A549 (cell line): ENCODE measurements at regions not wholly inside any gene's neighbourhood (a gene's known extent, or its start where the extent isn't known, plus 50 kb on each side); places are given as distances from the start of the nearest gene placed in this dataset.

Source experiments
- EP300 ChIP-seq, 2 experiments: fragments of >200 bp; sonication (Bioruptor Twin); formaldehyde crosslinking; IDR thresholded peaks; 2 replicates in 1 of 2; 3 replicates in 1 of 2; pipeline ENCODE4 v1.6.1; 2016 to 2017
- HDAC2 ChIP-seq: fragments of 200-600 bp; sonication (generic); IDR thresholded peaks from 2 replicates; pipeline ENCODE4 v1.6.1; 2016
- HOXA7 ChIP-seq: fragments of 250-450 bp; sonication (Bioruptor Pico); IDR thresholded peaks from 2 replicates; pipeline ENCODE4 v1.5.0; 2020; ENCODE audit warnings: mild to moderate bottlenecking, moderate library complexity
- PBX3 ChIP-seq: IDR thresholded peaks from 2 replicates; pipeline ENCODE4 v1.6.1; 2012
- POLR2A ChIP-seq: IDR thresholded peaks from 2 replicates; pipeline ENCODE4 v1.6.1; 2012; ENCODE audit warnings: mild to moderate bottlenecking, low read length
- RAD21 ChIP-seq, 2 experiments: fragments of >200 bp in 1 of 2; sonication (Bioruptor Twin) in 1 of 2; formaldehyde crosslinking in 1 of 2; IDR thresholded peaks in 1 of 2; conservative IDR thresholded peaks in 1 of 2; 2 replicates in 1 of 2; 3 replicates in 1 of 2; pipeline ENCODE4 v1.6.1; 2012 to 2018; ENCODE audit warnings: inconsistent platforms in 1 of 2
- REST ChIP-seq: fragments of 200-600 bp; sonication (generic); IDR thresholded peaks from 2 replicates; pipeline ENCODE4 v1.6.1; 2016; ENCODE audit warnings: antibody characterized with exemption, mild to moderate bottlenecking, moderate library complexity
- RFX5 ChIP-seq: fragments of 450-650 bp; IDR thresholded peaks from 2 replicates; pipeline ENCODE4 v1.7.1; 2014; ENCODE audit warnings: antibody characterized with exemption, mild to moderate bottlenecking, moderate library complexity
- RNF2 ChIP-seq: fragments of 200-600 bp; sonication (generic); IDR thresholded peaks from 2 replicates; pipeline ENCODE4 v1.6.1; 2016; ENCODE audit warnings: low read depth, mild to moderate bottlenecking, antibody characterized with exemption, moderate library complexity, borderline replicate concordance
- SMC3 ChIP-seq: fragments of >200 bp; sonication (Bioruptor Twin); formaldehyde crosslinking; IDR thresholded peaks from 3 replicates; pipeline ENCODE4 v1.6.1; 2018; ENCODE audit warnings: inconsistent platforms
- TF ChIP-seq, protein P1 (sequence below): fragments of >200 bp; sonication (Bioruptor Twin); formaldehyde crosslinking; IDR thresholded peaks from 3 replicates; pipeline ENCODE4 v1.5.1; 2016
- TF ChIP-seq, protein P2 (sequence below): fragments of 450-650 bp; IDR thresholded peaks from 2 replicates; pipeline ENCODE4 v1.6.1; 2014; ENCODE audit warnings: antibody characterized with exemption
- TF ChIP-seq, protein P3 (sequence below): IDR thresholded peaks from 2 replicates; pipeline ENCODE4 v1.6.1; 2012
- TF ChIP-seq, protein P4 (sequence below): fragments of >200 bp; sonication (Bioruptor Twin); formaldehyde crosslinking; IDR thresholded peaks from 3 replicates; pipeline ENCODE4 v1.6.1; 2016

- TF ChIP-seq RNF2: no peak
- TF ChIP-seq, protein P1, sequence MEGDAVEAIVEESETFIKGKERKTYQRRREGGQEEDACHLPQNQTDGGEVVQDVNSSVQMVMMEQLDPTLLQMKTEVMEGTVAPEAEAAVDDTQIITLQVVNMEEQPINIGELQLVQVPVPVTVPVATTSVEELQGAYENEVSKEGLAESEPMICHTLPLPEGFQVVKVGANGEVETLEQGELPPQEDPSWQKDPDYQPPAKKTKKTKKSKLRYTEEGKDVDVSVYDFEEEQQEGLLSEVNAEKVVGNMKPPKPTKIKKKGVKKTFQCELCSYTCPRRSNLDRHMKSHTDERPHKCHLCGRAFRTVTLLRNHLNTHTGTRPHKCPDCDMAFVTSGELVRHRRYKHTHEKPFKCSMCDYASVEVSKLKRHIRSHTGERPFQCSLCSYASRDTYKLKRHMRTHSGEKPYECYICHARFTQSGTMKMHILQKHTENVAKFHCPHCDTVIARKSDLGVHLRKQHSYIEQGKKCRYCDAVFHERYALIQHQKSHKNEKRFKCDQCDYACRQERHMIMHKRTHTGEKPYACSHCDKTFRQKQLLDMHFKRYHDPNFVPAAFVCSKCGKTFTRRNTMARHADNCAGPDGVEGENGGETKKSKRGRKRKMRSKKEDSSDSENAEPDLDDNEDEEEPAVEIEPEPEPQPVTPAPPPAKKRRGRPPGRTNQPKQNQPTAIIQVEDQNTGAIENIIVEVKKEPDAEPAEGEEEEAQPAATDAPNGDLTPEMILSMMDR: no peak
- no peak for TF ChIP-seq HOXA7 (CRISPR knock-in tag)
- no peak for TF ChIP-seq HDAC2
- TF ChIP-seq POLR2A: no peak
- no peak for TF ChIP-seq EP300 (IDR thresholded peaks at IDR 0.05)
- no peak for TF ChIP-seq REST
- no peak for TF ChIP-seq PBX3
- TF ChIP-seq, protein P2, sequence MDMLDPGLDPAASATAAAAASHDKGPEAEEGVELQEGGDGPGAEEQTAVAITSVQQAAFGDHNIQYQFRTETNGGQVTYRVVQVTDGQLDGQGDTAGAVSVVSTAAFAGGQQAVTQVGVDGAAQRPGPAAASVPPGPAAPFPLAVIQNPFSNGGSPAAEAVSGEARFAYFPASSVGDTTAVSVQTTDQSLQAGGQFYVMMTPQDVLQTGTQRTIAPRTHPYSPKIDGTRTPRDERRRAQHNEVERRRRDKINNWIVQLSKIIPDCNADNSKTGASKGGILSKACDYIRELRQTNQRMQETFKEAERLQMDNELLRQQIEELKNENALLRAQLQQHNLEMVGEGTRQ: no peak
- no peak for TF ChIP-seq SMC3
- TF ChIP-seq, protein P3, sequence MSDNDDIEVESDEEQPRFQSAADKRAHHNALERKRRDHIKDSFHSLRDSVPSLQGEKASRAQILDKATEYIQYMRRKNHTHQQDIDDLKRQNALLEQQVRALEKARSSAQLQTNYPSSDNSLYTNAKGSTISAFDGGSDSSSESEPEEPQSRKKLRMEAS: no peak
- TF ChIP-seq RAD21 (conservative IDR thresholded peaks at IDR 0.05 in 1 of 2, IDR thresholded peaks at IDR 0.05 in 1 of 2): no peak
- TF ChIP-seq RFX5: no peak
- TF ChIP-seq, protein P4, sequence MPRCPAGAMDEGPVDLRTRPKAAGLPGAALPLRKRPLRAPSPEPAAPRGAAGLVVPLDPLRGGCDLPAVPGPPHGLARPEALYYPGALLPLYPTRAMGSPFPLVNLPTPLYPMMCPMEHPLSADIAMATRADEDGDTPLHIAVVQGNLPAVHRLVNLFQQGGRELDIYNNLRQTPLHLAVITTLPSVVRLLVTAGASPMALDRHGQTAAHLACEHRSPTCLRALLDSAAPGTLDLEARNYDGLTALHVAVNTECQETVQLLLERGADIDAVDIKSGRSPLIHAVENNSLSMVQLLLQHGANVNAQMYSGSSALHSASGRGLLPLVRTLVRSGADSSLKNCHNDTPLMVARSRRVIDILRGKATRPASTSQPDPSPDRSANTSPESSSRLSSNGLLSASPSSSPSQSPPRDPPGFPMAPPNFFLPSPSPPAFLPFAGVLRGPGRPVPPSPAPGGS: no peak
Observed at GRCh38 chr5:116365006-116365496, 209.6 kb downstream of the SEMA6A start.
